H1 (cell line): ENCODE measurements at regions not wholly inside any gene's neighbourhood (a gene's known extent, or its start where the extent isn't known, plus 50 kb on each side); places are given as distances from the start of the nearest gene placed in this dataset.

Experiments used
- CBX5 ChIP-seq: fragments of 300-800, 300-1000 bp; sonication (generic); IDR thresholded peaks from 2 replicates; pipeline ENCODE4 v1.7.1; 2016; ENCODE audit warnings: antibody characterized with exemption, low read length, low read depth
- NRF1 ChIP-seq: IDR thresholded peaks from 2 replicates; pipeline ENCODE4 v1.6.1; 2011; ENCODE audit warnings: mild to moderate bottlenecking, low read depth, low read length, improper control_type of control experiment
- USF2 ChIP-seq: IDR thresholded peaks from 2 replicates; pipeline ENCODE4 v1.6.1; 2011; ENCODE audit warnings: low read length, improper control_type of control experiment
- ZNF274 ChIP-seq: IDR thresholded peaks from 2 replicates; pipeline ENCODE4 v1.7.0; 2012; ENCODE audit warnings: low read length, borderline replicate concordance; ENCODE audit errors: extremely low read depth

GRCh38 chr7:96952974-96953391 lies 52.4 kb upstream of the DLX6 start (continued):
- TF ChIP-seq CBX5 = no peak
- no peak for TF ChIP-seq NRF1
- no peak for TF ChIP-seq USF2
- TF ChIP-seq ZNF274 = no peak
